HEK293T (cell line): ENCODE measurements at regions not wholly inside any gene's neighbourhood (a gene's known extent, or its start where the extent isn't known, plus 50 kb on each side); places are given as distances from the start of the nearest gene placed in this dataset.

Experiments
- CTCF ChIA-PET: fragments of 350-600 bp; formaldehyde crosslinking; extraction: SDS; loops from one replicate; lab custom pipeline; 2021; ENCODE audit warnings: antibody characterized with exemption, inconsistent platforms; lab: Yijun Ruan, JAX
- POLR2A ChIA-PET: fragments of 350-600 bp; formaldehyde crosslinking; extraction: SDS; loops from one replicate; lab custom pipeline; 2020; ENCODE audit warnings: antibody characterized with exemption, inconsistent platforms; lab: Yijun Ruan, JAX
- DNase-seq: peaks from one replicate; pipeline ENCODE4 v3.0.0; 2012; ENCODE audit warnings: mixed read lengths; ENCODE audit errors: extremely low spot score
- ELF4 ChIP-seq: fragments of 450-650 bp; IDR thresholded peaks from 2 replicates; pipeline ENCODE4 v1.6.1; 2017; ENCODE audit warnings: antibody characterized with exemption
- FOXK2 ChIP-seq: fragments of 450-650 bp; IDR thresholded peaks from 2 replicates; pipeline ENCODE4 v1.6.1; 2016; ENCODE audit warnings: mild to moderate bottlenecking
- NFRKB ChIP-seq: fragments of 450-650 bp; IDR thresholded peaks from 2 replicates; pipeline ENCODE4 v1.6.1; 2016; ENCODE audit warnings: mild to moderate bottlenecking, moderate library complexity
- SUZ12 ChIP-seq: fragments of 450-650 bp; IDR thresholded peaks from 2 replicates; pipeline ENCODE4 v1.6.1; 2016; ENCODE audit warnings: mild to moderate bottlenecking
- ZNF384 ChIP-seq: fragments of 450-650 bp; IDR thresholded peaks from 2 replicates; pipeline ENCODE4 v1.6.1; 2016

DNA sequence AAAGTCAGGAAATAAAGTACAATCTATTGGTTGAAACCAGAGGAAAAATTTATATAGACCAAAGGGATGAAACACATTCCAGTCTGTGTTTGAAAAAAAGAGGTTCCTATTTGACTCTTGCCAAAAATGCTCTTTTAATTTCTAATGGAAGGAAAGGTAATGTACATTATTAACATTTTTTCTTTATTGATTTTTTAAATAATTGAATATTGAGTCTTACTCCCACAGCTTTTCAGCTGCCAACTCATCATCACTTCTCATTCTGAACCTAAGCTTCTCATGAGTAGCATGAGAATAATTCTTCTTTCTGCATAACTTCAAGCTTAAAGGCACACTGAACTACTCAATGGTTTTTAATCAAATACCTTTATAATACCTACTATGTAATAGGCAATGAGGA lies 49.8 kb upstream of the FHIP2A start:
- TF ChIP-seq NFRKB (no peak), ELF4 (no peak), SUZ12 (no peak), ZNF384 (no peak), FOXK2 (no peak)
- ChIA-PET POLR2A (no interaction called here), CTCF (no interaction called here)
- DNase-seq = no peak
